Panc1 (cell line): ENCODE measurements at regions not wholly inside any gene's neighbourhood (a gene's known extent, or its start where the extent isn't known, plus 50 kb on each side); places are given as distances from the start of the nearest gene placed in this dataset.

Experiments
- ATAC-seq: fragments of 200-7000 bp; cut with Tn5 transposase; 2 replicates; pipeline ENCODE4 v1.9.1; 2020; ENCODE audit warnings: mild to moderate bottlenecking, moderate library complexity
- BruUV-seq: library from RNA; stranded (reverse); fragments of 400-500 nt; replicated peaks from 2 replicates; lab custom pipeline; 2021; lab: Mats Ljungman, UMichigan
- CTCF ChIA-PET: fragments of 300-600 bp; sonication (Branson Sonifier 250); formaldehyde crosslinking; loops from one replicate; lab custom pipeline; 2022; ENCODE audit warnings: antibody characterized with exemption; lab: Charles Lee
- POLR2A ChIA-PET: fragments of 300-600 bp; sonication (Branson Sonifier 250); formaldehyde crosslinking; loops from one replicate; lab custom pipeline; 2022; ENCODE audit warnings: antibody characterized with exemption; lab: Charles Lee
- DNase-seq: peaks from one replicate; pipeline ENCODE4 v3.0.0-alpha.2; 2010; ENCODE audit warnings: low read depth, low spot score
- H3K27ac ChIP-seq: 2 replicates; pipeline ENCODE4 v1.5.1; 2011; ENCODE audit warnings: mild to moderate bottlenecking, low read length, inconsistent platforms
- H3K27me3 ChIP-seq: fragments of 200-500 bp; sonication (Bioruptor generic); 2 replicates; pipeline ENCODE4 v1.6.0; 2014; ENCODE audit warnings: low read length, inconsistent platforms; ENCODE audit not compliant: control insufficient read depth, insufficient read depth
- H3K36me3 ChIP-seq: fragments of 200-500 bp; sonication (Bioruptor generic); 2 replicates; pipeline ENCODE4 v1.5.1; 2014; ENCODE audit warnings: inconsistent platforms, mild to moderate bottlenecking, low read length, moderate library complexity; ENCODE audit not compliant: control insufficient read depth, insufficient read depth
- H3K4me1 ChIP-seq: 2 replicates; pipeline ENCODE4 v1.5.1; 2011; ENCODE audit warnings: inconsistent platforms, mild to moderate bottlenecking, low read length, moderate library complexity; ENCODE audit not compliant: control insufficient read depth, insufficient read depth
- H3K4me3 ChIP-seq, 2 experiments: 2 replicates each; pipeline ENCODE4 v1.5.1; 2011 to 2012; ENCODE audit warnings: low read depth in 2 of 2, low read length in 2 of 2, mild to moderate bottlenecking in 2 of 2, inconsistent platforms in 1 of 2, moderate library complexity in 1 of 2
- H3K9me3 ChIP-seq: fragments of 200-500 bp; sonication (Bioruptor generic); 2 replicates; pipeline ENCODE4 v1.5.1; 2014; ENCODE audit warnings: low read depth, mild to moderate bottlenecking, inconsistent platforms, low read length, moderate library complexity; ENCODE audit not compliant: control insufficient read depth, insufficient read depth
- CTCF ChIP-seq: fragments of 450-650 bp; IDR thresholded peaks from 2 replicates; pipeline ENCODE4 v1.5.1; 2017; ENCODE audit warnings: mild to moderate bottlenecking
- POLR2AphosphoS5 ChIP-seq: IDR thresholded peaks from 2 replicates; pipeline ENCODE4 v1.6.1; 2012; ENCODE audit warnings: mild to moderate bottlenecking, low read depth, low read length, moderate library complexity
- REST ChIP-seq, 2 experiments: IDR thresholded peaks; 2 replicates each; pipeline ENCODE4 v1.6.1; 2011 to 2012; ENCODE audit warnings: low read depth in 2 of 2, control low read depth in 1 of 2, low read length in 1 of 2, mild to moderate bottlenecking in 1 of 2, moderate library complexity in 1 of 2; ENCODE audit not compliant: insufficient read depth in 1 of 2
- SIN3A ChIP-seq: IDR thresholded peaks from 2 replicates; pipeline ENCODE4 v1.6.1; 2012; ENCODE audit warnings: low read depth, mild to moderate bottlenecking, low read length, moderate library complexity, borderline replicate concordance; ENCODE audit not compliant: insufficient read depth
- TCF7L2 ChIP-seq: IDR thresholded peaks from 2 replicates; pipeline ENCODE4 v1.6.1; 2011; ENCODE audit warnings: mild to moderate bottlenecking, low read depth, low read length, inconsistent platforms
- in situ Hi-C: cut with HindIII; loops from 2 replicates; pipeline ENCODE4 v1.10.0; 2016; ENCODE audit warnings: low sequenced_read_pairs, low pct_unique_long_range_greater_than_20kb
- intact Hi-C: fragments of 100-400 bp; cut with micrococcal nuclease; formaldehyde crosslinking; loops from one replicate; pipeline ENCODE4 v1.10.0; 2022; ENCODE audit not compliant: unreplicated experiment

- no TSS peak for BruUV-seq
- POLR2A ChIA-PET: no interaction called here
- no peak for TF ChIP-seq REST (IDR thresholded peaks at IDR 0.05; ENCODE audit: insufficient read depth in 1 of 2, low read depth in 2 of 2, low read length in 1 of 2)
Observed at GRCh38 chr4:180603791-180604190, 1639.4 kb upstream of the TENM3 start.

GRCh38 chr4:180610324-180610723 is 1632.9 kb upstream of the TENM3 start:
- POLR2A ChIA-PET: no interaction called here
- TF ChIP-seq REST (IDR thresholded peaks at IDR 0.05; ENCODE audit: insufficient read depth in 1 of 2, low read depth in 2 of 2, low read length in 1 of 2) (no peak), SIN3A (no peak), POLR2AphosphoS5 (no peak), TCF7L2 (no peak), CTCF (no peak)
- DNase-seq: no peak
- in situ Hi-C loops (no loop called here), intact Hi-C loops (no loop called here)
- Histone ChIP-seq H3K9me3 (no peaks in the 10 kb centered on the region), H3K4me3 (no peak overlapping the region), H3K27me3 (no peaks in the 10 kb centered on the region), H3K4me1 (no peaks in the 10 kb centered on the region), H3K27ac (no peak overlapping the region), H3K36me3 (no peaks in the 10 kb centered on the region)
- ATAC-seq: no peak
- CTCF ChIA-PET: no interaction called here
- BruUV-seq: no TSS peak

More at GRCh38 chr4:180603791-180604190, 1639.4 kb upstream of the TENM3 start:
- Histone ChIP-seq H3K9me3 (no peaks in the 10 kb centered on the region), H3K4me3 (no peak overlapping the region), H3K27ac (no peak overlapping the region), H3K36me3 (no peaks in the 10 kb centered on the region), H3K4me1 (no peaks in the 10 kb centered on the region), H3K27me3 (no peaks in the 10 kb centered on the region)
- in situ Hi-C loops: no loop called here
- no peak for ATAC-seq
- CTCF ChIA-PET: no interaction called here
- DNase-seq: no peak
- intact Hi-C loops: no loop called here
